Caco-2 (cell line): ENCODE measurements at regions not wholly inside any gene's neighbourhood (a gene's known extent, or its start where the extent isn't known, plus 50 kb on each side); places are given as distances from the start of the nearest gene placed in this dataset.

Experiments
- BruUV-seq: library from RNA; stranded (reverse); fragments of 400-500 nt; replicated peaks from 2 replicates; lab custom pipeline; 2021; lab: Mats Ljungman, UMichigan
- CTCF ChIA-PET: fragments of 300-600 bp; sonication (Branson Sonifier 250); formaldehyde crosslinking; loops from one replicate; lab custom pipeline; 2022; ENCODE audit warnings: antibody characterized with exemption; lab: Charles Lee
- POLR2A ChIA-PET: fragments of 300-600 bp; sonication (Branson Sonifier 250); formaldehyde crosslinking; loops from one replicate; lab custom pipeline; 2022; ENCODE audit warnings: antibody characterized with exemption; lab: Charles Lee
- DNase-seq, 2 experiments: peaks; one replicate each; pipeline versions ENCODE4 v3.0.0 to v3.0.0-alpha.2; 2020 to 2022
- H3K27me3 ChIP-seq: replicated peaks from 2 replicates; pipeline ENCODE4 v1.6.0; 2011; ENCODE audit warnings: low read length; ENCODE audit not compliant: control insufficient read depth, insufficient read depth
- H3K36me3 ChIP-seq: 2 replicates; pipeline ENCODE4 v1.5.1; 2011; ENCODE audit warnings: low read length; ENCODE audit not compliant: control insufficient read depth, insufficient read depth
- H3K4me1 ChIP-seq: fragments of 250-450 bp; sonication (Bioruptor Pico); 2 replicates; pipeline ENCODE4 v1.5.1; 2020; ENCODE audit warnings: mild to moderate bottlenecking
- H3K4me3 ChIP-seq: 2 replicates; pipeline ENCODE4 v1.5.1; 2011; ENCODE audit warnings: low read depth, mild to moderate bottlenecking, control low read depth, low read length
- H3K9me3 ChIP-seq: fragments of 250-450 bp; sonication (Bioruptor Pico); 2 replicates; pipeline ENCODE4 v1.5.1; 2020; ENCODE audit warnings: mild to moderate bottlenecking, moderate library complexity
- H3K27ac Mint-ChIP-seq: one replicate; pipeline ENCODE4 v1.8.0; 2022; ENCODE audit warnings: mixed read lengths; ENCODE audit not compliant: unreplicated experiment
- H3K27me3 Mint-ChIP-seq: one replicate; pipeline ENCODE4 v1.8.0; 2022; ENCODE audit warnings: mixed read lengths; ENCODE audit not compliant: insufficient read depth, unreplicated experiment
- H3K36me3 Mint-ChIP-seq: one replicate; pipeline ENCODE4 v1.8.0; 2022; ENCODE audit warnings: mild to moderate bottlenecking, mixed read lengths; ENCODE audit not compliant: insufficient read depth, unreplicated experiment
- H3K4me1 Mint-ChIP-seq: one replicate; pipeline ENCODE4 v1.8.0; 2022; ENCODE audit warnings: low read depth, mixed read lengths; ENCODE audit not compliant: unreplicated experiment
- H3K4me3 Mint-ChIP-seq: one replicate; pipeline ENCODE4 v1.8.0; 2022; ENCODE audit warnings: mild to moderate bottlenecking, moderate library complexity, mixed read lengths; ENCODE audit not compliant: unreplicated experiment
- H3K9me3 Mint-ChIP-seq: one replicate; pipeline ENCODE4 v1.8.0; 2022; ENCODE audit warnings: mixed read lengths; ENCODE audit not compliant: unreplicated experiment
- CTCF ChIP-seq, 2 experiments: fragments of 200-600 bp in 1 of 2; IDR thresholded peaks; 1 replicate in 1 of 2; 2 replicates in 1 of 2; pipeline versions ENCODE4 v1.5.1 to v1.8.0; 2011 to 2022; ENCODE audit warnings: antibody characterized with exemption in 1 of 2, control low read depth in 1 of 2, inconsistent platforms in 1 of 2, low read depth in 1 of 2, low read length in 1 of 2, mild to moderate bottlenecking in 1 of 2, moderate library complexity in 1 of 2; ENCODE audit not compliant: insufficient read depth in 1 of 2, severe bottlenecking in 1 of 2, unreplicated experiment in 1 of 2
- intact Hi-C: fragments of 100-400 bp; cut with micrococcal nuclease; formaldehyde crosslinking; loops from one replicate; pipeline ENCODE4 v1.10.0; 2022; ENCODE audit not compliant: unreplicated experiment

GRCh38 chr15:85920956-85921355 lies 126.2 kb upstream of the KLHL25 start:
- Histone ChIP-seq H3K36me3 (no peaks in the 10 kb centered on the region), H3K9me3 (no peaks in the 10 kb centered on the region), H3K27me3 (no peaks in the 10 kb centered on the region; the same call in 1 of the 2 replicates), H3K4me1 (no peaks in the 10 kb centered on the region), H3K4me3 (no peak overlapping the region)
- BruUV-seq, result no TSS peak
- no peak for DNase-seq
- ChIA-PET CTCF (no interaction called here), POLR2A (no interaction called here)
- peaks cover 25% of the 10 kb centered on the region for H3K27me3 Mint-ChIP-seq
- TF ChIP-seq CTCF (IDR thresholded peaks at IDR 0.05; ENCODE audit: insufficient read depth in 1 of 2, low read depth in 1 of 2, low read length in 1 of 2, severe bottlenecking in 1 of 2, unreplicated experiment in 1 of 2), result no peak
- peaks cover 10% of the 10 kb centered on the region for H3K9me3 Mint-ChIP-seq
- H3K4me1 Mint-ChIP-seq, result no peaks in the 10 kb centered on the region
- H3K36me3 Mint-ChIP-seq, result no peaks in the 10 kb centered on the region
- H3K4me3 Mint-ChIP-seq, result no peak overlapping the region
- no peak overlapping the region for H3K27ac Mint-ChIP-seq
- intact Hi-C loops, result no loop called here

GRCh38 chr15:85924088-85924487 lies 129.4 kb upstream of the KLHL25 start:
- peaks cover 21% of the 10 kb centered on the region for H3K27me3 Mint-ChIP-seq
- Histone ChIP-seq H3K27me3 (no peaks in the 10 kb centered on the region; the same call in 1 of the 2 replicates), H3K4me1 (no peaks in the 10 kb centered on the region), H3K4me3 (no peak overlapping the region), H3K36me3 (no peaks in the 10 kb centered on the region), H3K9me3 (no peaks in the 10 kb centered on the region)
- TF ChIP-seq CTCF (IDR thresholded peaks at IDR 0.05; ENCODE audit: insufficient read depth in 1 of 2, low read depth in 1 of 2, low read length in 1 of 2, severe bottlenecking in 1 of 2, unreplicated experiment in 1 of 2), result no peak
- H3K4me3 Mint-ChIP-seq, result no peak overlapping the region
- ChIA-PET CTCF (no interaction called here), POLR2A (no interaction called here)
- intact Hi-C loops, result no loop called here
- no peak overlapping the region for H3K27ac Mint-ChIP-seq
- no TSS peak for BruUV-seq
- no peaks in the 10 kb centered on the region for H3K9me3 Mint-ChIP-seq
- no peak for DNase-seq
- H3K36me3 Mint-ChIP-seq, result no peaks in the 10 kb centered on the region
- H3K4me1 Mint-ChIP-seq, result no peaks in the 10 kb centered on the region

- no peak overlapping the region for H3K27ac Mint-ChIP-seq
- no peak overlapping the region for H3K4me3 Mint-ChIP-seq
- H3K4me1 Mint-ChIP-seq, result no peaks in the 10 kb centered on the region
- H3K27me3 Mint-ChIP-seq, result peaks cover 17% of the 10 kb centered on the region
- Histone ChIP-seq H3K4me1 (no peaks in the 10 kb centered on the region), H3K9me3 (no peaks in the 10 kb centered on the region), H3K27me3 (no peaks in the 10 kb centered on the region; the same call in 1 of the 2 replicates), H3K36me3 (no peaks in the 10 kb centered on the region), H3K4me3 (no peak overlapping the region)
- CTCF ChIA-PET, result no interaction called here
- no peak for DNase-seq
- POLR2A ChIA-PET, result no interaction called here
- intact Hi-C loops, result no loop called here
- no peaks in the 10 kb centered on the region for H3K36me3 Mint-ChIP-seq
- no peak for TF ChIP-seq CTCF (IDR thresholded peaks at IDR 0.05; ENCODE audit: insufficient read depth in 1 of 2, low read depth in 1 of 2, low read length in 1 of 2, severe bottlenecking in 1 of 2, unreplicated experiment in 1 of 2)
- BruUV-seq, result no TSS peak
- H3K9me3 Mint-ChIP-seq, result no peaks in the 10 kb centered on the region
Measured at GRCh38 chr15:85925649-85926237, 131.0 kb upstream of the KLHL25 start.
